ENCODE measurements at regions not wholly inside any gene's neighbourhood (a gene's known extent, or its start where the extent isn't known, plus 50 kb on each side); places are given as distances from the start of the nearest gene placed in this dataset.
A peak's percentile ranks its signal among the peaks of the same experiment; 100 is the strongest.

GRCh38 chr13:95360464-95361097 lies 59.3 kb upstream of the ABCC4 start:
- no peak overlapping the region for H3K4me3 ChIP-seq (ENCODE audit: low read depth, low read length)
- no peak for TF ChIP-seq CTCF (IDR thresholded peaks at IDR 0.05; ENCODE audit: insufficient read depth, low read depth, low read length)
- peak; percentile 54 for DNase-seq (ENCODE audit: low read depth)

GRCh38 chr13:95361686-95362085 lies 60.4 kb upstream of the ABCC4 start:
- TF ChIP-seq CTCF (IDR thresholded peaks at IDR 0.05; ENCODE audit: insufficient read depth, low read depth, low read length) = no peak
- no peak for DNase-seq (ENCODE audit: low read depth)

GRCh38 chr13:95362666-95363065 lies 61.4 kb upstream of the ABCC4 start:
- no peak for TF ChIP-seq CTCF (IDR thresholded peaks at IDR 0.05; ENCODE audit: insufficient read depth, low read depth, low read length)
- no peak for DNase-seq (ENCODE audit: low read depth)
- H3K4me3 ChIP-seq (ENCODE audit: low read depth, low read length) = no peak overlapping the region

More at GRCh38 chr13:95361686-95362085, 60.4 kb upstream of the ABCC4 start:
- no peak overlapping the region for H3K4me3 ChIP-seq (ENCODE audit: low read depth, low read length)

DNA sequence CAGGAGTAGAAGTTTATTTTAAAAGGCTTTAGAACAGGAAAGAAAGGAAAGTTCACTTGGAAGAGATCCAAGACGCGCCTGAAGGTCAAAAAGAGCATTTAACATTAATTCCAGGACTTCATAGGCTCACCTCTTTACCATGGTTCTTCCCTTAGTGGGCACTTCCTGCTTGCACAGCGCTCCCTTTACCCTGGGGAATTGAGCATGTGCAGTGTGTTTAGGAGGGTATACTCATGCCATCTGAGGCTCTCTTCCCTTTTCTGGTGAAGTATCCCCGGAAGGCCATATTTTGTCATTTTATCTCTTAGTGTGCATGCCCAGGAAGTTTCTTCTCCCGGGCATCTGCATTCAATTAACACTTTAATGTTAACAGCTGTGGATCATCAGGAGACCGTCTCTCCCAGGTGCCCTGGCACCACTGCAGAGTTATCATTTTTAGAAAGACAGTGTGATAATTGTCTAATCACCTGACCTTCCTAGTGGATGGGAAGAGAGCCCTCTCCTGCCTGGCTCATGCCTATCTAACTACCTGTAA lies 66.1 kb upstream of the ABCC4 start:
- no peak for DNase-seq (ENCODE audit: low read depth)
- TF ChIP-seq CTCF (IDR thresholded peaks at IDR 0.05; ENCODE audit: insufficient read depth, low read depth, low read length) = no peak
- H3K4me3 ChIP-seq (ENCODE audit: low read depth, low read length) = no peak overlapping the region

DNA sequence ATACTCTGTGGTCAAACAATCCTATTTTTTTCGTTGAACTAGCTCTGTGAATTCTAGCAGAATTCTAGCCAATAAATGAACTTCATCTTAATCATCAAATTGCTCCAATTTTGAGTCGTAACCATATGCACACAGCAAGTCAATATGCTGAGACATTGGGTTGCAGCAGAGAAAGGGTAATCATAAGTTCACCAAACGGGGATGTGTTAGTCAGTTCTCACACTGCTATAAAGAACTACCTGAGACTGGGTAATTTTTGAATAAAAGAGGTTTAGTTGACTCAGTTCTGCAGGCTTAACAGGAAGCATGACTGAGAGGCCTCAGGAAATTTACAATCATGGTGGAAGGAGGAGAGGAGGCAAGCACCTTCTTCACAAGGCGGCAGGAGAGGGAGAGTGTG lies 67.7 kb upstream of the ABCC4 start:
- no peak for DNase-seq (ENCODE audit: low read depth)
- no peak for TF ChIP-seq CTCF (IDR thresholded peaks at IDR 0.05; ENCODE audit: insufficient read depth, low read depth, low read length)
- no peak overlapping the region for H3K4me3 ChIP-seq (ENCODE audit: low read depth, low read length)

DNA sequence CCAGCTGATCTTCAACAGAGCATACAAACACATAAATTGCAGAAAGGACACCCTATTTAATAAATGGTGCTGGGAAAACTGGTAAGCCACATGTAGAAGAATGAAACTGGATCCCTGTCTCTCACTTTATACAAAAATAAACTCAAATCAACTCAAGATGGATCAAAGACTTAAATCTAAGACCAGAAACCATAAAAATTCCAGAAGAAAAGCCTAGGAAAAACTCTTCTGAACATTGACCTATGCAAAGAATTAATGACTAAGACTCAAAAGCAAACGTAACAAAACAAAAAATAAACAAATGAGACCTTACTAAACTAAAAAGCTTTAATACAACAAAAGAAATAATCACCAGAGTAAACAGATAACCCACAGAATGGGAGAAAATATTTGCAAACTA lies 74.5 kb upstream of the ABCC4 start:
- no peak for TF ChIP-seq CTCF (IDR thresholded peaks at IDR 0.05; ENCODE audit: insufficient read depth, low read depth, low read length)
- no peak for DNase-seq (ENCODE audit: low read depth)
- H3K4me3 ChIP-seq (ENCODE audit: low read depth, low read length) = no peak overlapping the region

- no peak for DNase-seq (ENCODE audit: low read depth)
- no peak overlapping the region for H3K4me3 ChIP-seq (ENCODE audit: low read depth, low read length)
- no peak for TF ChIP-seq CTCF (IDR thresholded peaks at IDR 0.05; ENCODE audit: insufficient read depth, low read depth, low read length)
Measured at GRCh38 chr13:95378603-95379002, 77.4 kb upstream of the ABCC4 start.

All from fibroblast of villous mesenchyme (primary cell).